ENCODE measurements at regions not wholly inside any gene's neighbourhood (a gene's known extent, or its start where the extent isn't known, plus 50 kb on each side); places are given as distances from the start of the nearest gene placed in this dataset.
"Not testable (repeated sequence)": the region's sequence is repeated elsewhere in the genome, so short reads cannot be mapped to it uniquely, and the experiment has no call there.

DNA sequence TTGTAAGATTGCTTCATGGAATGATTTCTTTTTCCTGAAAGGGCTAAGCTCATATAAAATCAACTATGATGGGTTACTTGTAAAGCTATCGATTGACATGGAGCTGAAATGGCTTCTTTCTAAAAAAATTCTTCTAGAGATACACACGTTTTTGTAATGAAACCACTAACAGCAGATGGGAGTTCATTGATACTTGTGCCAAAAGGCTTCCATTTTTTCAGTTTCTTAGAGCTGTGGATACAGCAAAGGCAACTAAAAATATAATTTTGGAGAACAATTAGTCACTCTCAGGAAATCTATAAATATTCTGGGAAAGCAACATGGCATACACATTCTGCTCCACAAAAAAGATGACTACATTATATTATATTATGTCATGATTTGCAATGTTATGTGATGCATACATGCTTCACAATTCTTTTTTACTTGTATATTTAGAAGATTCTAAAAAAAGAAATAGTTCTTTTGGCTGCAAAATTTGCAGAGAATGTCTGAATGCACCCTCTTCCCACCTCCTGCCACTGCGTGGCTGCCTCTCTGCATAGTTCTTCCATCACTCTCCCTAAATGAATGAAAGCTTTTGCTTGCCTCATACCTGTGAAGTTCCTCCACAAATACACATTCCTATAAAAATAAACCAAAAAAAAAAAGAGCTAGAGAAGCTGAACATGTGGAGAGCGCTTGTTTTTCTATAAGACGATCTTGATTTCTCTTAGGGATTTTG is 802.5 kb downstream of the EFNB2 start:
- peaks cover 3% of the 10 kb centered on the region for H3K9me3 Mint-ChIP-seq
- no peak overlapping the region for H3K27ac Mint-ChIP-seq
- H3K4me1 Mint-ChIP-seq (ENCODE audit: low read depth in 2 of 2) = no peaks in the 10 kb centered on the region
- ATAC-seq (no peak), DNase-seq (ENCODE audit: low spot score) (no peak)
- no peaks in the 10 kb centered on the region for H3K27me3 Mint-ChIP-seq
- H3K36me3 Mint-ChIP-seq = no peaks in the 10 kb centered on the region
- no peak overlapping the region for H3K4me3 Mint-ChIP-seq

- H3K27me3 Mint-ChIP-seq = no peaks in the 10 kb centered on the region
- DNase-seq (ENCODE audit: low spot score) (no peak), ATAC-seq (no peak)
- H3K9me3 Mint-ChIP-seq = peaks cover 3% of the 10 kb centered on the region
- H3K4me1 Mint-ChIP-seq (ENCODE audit: low read depth in 2 of 2) = no peaks in the 10 kb centered on the region
- H3K36me3 Mint-ChIP-seq = no peaks in the 10 kb centered on the region
- no peak overlapping the region for H3K4me3 Mint-ChIP-seq
- no peak overlapping the region for H3K27ac Mint-ChIP-seq
Measured at GRCh38 chr13:105725887-105726286, 809.6 kb downstream of the EFNB2 start.

DNA sequence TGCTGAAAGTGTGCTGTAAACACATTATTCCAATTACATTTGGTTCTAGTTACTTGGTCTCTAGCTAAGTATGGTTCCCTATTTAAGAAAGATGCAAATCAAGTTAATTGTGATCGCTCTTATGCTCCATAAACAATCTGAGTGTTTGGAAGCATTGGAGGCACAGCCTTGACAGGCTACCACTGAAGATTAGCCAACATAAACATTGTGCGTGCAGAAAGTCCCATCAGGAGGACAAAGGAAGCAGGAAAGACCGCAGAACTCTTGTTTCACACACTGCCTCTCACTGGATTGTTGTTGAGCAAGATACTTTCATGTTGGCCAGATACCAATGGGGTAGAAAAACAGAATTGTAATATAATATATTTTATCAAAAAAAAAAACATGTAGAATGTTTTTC is 814.4 kb downstream of the EFNB2 start:
- no peaks in the 10 kb centered on the region for H3K27me3 Mint-ChIP-seq
- H3K4me1 Mint-ChIP-seq (ENCODE audit: low read depth in 2 of 2) = no peaks in the 10 kb centered on the region
- no peak overlapping the region for H3K27ac Mint-ChIP-seq
- no peak overlapping the region for H3K4me3 Mint-ChIP-seq
- ATAC-seq = no peak
- peaks cover 7% of the 10 kb centered on the region for H3K9me3 Mint-ChIP-seq
- no peak for DNase-seq (ENCODE audit: low spot score)
- no peaks in the 10 kb centered on the region for H3K36me3 Mint-ChIP-seq

DNA sequence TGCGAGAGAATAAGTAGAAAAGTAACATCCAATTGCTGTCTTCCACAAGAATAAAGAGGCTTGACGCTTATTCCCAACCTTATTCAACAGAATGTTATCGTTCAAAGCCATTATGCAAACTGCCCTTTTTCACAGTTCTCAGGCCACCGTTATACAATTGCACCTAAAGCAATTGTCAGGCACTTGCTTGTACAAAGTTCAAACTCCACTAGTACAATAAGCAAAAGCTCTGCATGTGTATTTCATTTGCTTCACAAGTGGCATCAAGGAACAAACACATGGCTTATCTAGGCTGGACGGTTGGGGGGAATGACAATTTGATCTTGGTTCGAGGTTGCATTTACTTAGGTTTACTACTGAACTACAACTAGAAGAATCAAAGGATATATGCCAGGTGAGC is 815.6 kb downstream of the EFNB2 start:
- no peak overlapping the region for H3K4me3 Mint-ChIP-seq
- DNase-seq (ENCODE audit: low spot score) (no peak), ATAC-seq (no peak)
- H3K9me3 Mint-ChIP-seq = peaks cover 9% of the 10 kb centered on the region
- no peak overlapping the region for H3K27ac Mint-ChIP-seq
- H3K4me1 Mint-ChIP-seq (ENCODE audit: low read depth in 2 of 2) = no peaks in the 10 kb centered on the region
- no peaks in the 10 kb centered on the region for H3K36me3 Mint-ChIP-seq
- H3K27me3 Mint-ChIP-seq = no peaks in the 10 kb centered on the region

DNA sequence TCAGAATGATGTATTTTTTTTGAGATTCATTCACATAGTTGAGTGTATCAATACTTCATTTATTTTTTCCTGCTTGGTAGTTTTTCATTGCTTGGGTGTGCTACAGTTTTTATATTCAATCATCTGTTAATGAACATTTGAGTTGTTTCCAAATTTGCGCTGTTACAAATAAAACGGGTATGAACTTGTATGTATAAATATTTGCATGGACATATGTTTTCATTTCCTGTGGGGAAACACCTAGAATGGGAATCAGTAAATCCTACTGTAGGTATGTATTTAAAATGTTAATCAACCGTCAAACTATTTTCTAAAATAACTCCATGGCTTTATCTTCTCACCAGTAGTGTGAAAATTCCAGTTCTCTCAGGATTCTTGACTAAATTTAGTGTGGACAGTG is 826.3 kb downstream of the EFNB2 start:
- DNase-seq (ENCODE audit: low spot score) (no peak), ATAC-seq (no peak)
- no peak overlapping the region for H3K4me3 Mint-ChIP-seq
- H3K27me3 Mint-ChIP-seq = no peaks in the 10 kb centered on the region
- H3K36me3 Mint-ChIP-seq = peaks cover 5% of the 10 kb centered on the region
- no peak overlapping the region for H3K27ac Mint-ChIP-seq
- peaks cover 7% of the 10 kb centered on the region for H3K9me3 Mint-ChIP-seq
- H3K4me1 Mint-ChIP-seq (ENCODE audit: low read depth in 2 of 2) = no peaks in the 10 kb centered on the region

GRCh38 chr13:105703843-105704242 is 831.6 kb downstream of the EFNB2 start:
- Mint-ChIP-seq H3K36me3 (peaks cover 5% of the 10 kb centered on the region), H3K4me1 (ENCODE audit: low read depth in 2 of 2) (no peaks in the 10 kb centered on the region), H3K27me3 (no peaks in the 10 kb centered on the region), H3K27ac (no peak overlapping the region), H3K9me3 (peaks cover 20% of the 10 kb centered on the region), H3K4me3 (no peak overlapping the region)
- ATAC-seq (no peak), DNase-seq (ENCODE audit: low spot score) (no peak)

DNA sequence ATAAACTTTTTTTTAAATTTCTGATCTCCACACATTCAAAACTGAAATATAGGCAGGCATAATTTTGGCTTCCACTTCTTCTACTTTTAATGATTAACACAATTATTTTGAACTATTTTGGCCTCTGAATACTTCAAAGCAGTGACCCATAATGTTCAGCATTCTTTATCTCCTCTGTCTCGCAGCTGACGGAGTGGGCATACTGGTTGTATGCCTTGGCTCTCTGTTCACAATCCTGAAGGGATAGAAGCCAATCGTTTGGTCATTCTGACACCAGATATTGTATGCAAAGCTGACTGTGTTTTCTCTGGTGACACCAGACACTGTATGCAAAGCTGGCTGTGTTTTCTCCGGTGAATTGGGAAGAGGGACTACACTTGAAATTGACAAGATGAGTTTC is 833.0 kb downstream of the EFNB2 start:
- Mint-ChIP-seq H3K36me3 (no peaks in the 10 kb centered on the region), H3K4me1 (ENCODE audit: low read depth in 2 of 2) (no peaks in the 10 kb centered on the region), H3K9me3 (peaks cover 20% of the 10 kb centered on the region), H3K27me3 (no peaks in the 10 kb centered on the region), H3K4me3 (no peak overlapping the region), H3K27ac (no peak overlapping the region)
- no peak for DNase-seq (ENCODE audit: low spot score)
- no peak for ATAC-seq

DNA sequence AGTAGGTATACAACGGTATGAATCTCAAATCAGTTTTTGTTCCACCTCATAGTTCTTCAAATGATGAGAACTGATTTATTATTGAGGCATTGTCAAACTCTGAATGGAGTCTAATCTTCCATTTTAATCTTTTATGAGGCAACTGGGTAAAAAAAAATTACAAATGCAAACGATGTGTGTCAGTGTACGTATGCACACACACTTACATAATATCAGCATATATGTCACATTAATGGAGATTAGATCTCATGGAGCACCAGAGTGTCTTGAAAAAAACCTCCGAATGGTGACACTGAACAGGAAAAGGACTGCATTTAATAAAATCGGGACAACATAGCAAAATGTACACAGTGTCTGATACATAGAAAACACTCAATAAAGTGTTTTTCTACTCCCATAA is 842.7 kb downstream of the EFNB2 start:
- Mint-ChIP-seq H3K27me3 (no peaks in the 10 kb centered on the region), H3K4me1 (ENCODE audit: low read depth in 2 of 2) (no peaks in the 10 kb centered on the region)
- ATAC-seq = no peak

DNA sequence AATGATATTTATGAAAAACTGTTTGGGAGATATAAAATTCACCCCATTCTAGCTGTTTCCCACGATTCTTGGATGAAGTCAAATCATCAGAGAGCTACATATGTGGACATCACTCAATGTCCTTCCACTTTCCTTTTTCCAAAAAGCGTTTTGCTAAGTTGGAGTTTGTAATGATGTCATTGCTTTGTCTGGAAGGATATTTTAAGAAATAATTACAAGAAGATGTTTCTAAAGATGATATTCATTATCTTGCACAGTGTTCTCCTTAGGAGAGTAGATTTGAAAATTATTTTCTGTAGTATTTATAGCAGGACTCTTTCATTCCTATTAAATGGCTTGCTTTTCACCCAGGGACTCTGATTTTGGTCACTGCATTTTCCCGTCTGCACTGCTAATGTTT is 851.2 kb downstream of the EFNB2 start:
- no peaks in the 10 kb centered on the region for H3K36me3 Mint-ChIP-seq
- H3K9me3 Mint-ChIP-seq = peaks cover 14% of the 10 kb centered on the region
- ATAC-seq (no peak), DNase-seq (ENCODE audit: low spot score) (no peak)
- H3K27me3 Mint-ChIP-seq = no peaks in the 10 kb centered on the region
- no peak overlapping the region for H3K4me3 Mint-ChIP-seq
- no peaks in the 10 kb centered on the region for H3K4me1 Mint-ChIP-seq (ENCODE audit: low read depth in 2 of 2)
- H3K27ac Mint-ChIP-seq = no peak overlapping the region

More for the DNA sequence above, 842.7 kb downstream of the EFNB2 start:
- no peak for DNase-seq (ENCODE audit: low spot score)
- no peak overlapping the region for H3K4me3 Mint-ChIP-seq
- H3K36me3 Mint-ChIP-seq = no peaks in the 10 kb centered on the region
- H3K9me3 Mint-ChIP-seq = peaks cover 22% of the 10 kb centered on the region
- no peak overlapping the region for H3K27ac Mint-ChIP-seq

DNA sequence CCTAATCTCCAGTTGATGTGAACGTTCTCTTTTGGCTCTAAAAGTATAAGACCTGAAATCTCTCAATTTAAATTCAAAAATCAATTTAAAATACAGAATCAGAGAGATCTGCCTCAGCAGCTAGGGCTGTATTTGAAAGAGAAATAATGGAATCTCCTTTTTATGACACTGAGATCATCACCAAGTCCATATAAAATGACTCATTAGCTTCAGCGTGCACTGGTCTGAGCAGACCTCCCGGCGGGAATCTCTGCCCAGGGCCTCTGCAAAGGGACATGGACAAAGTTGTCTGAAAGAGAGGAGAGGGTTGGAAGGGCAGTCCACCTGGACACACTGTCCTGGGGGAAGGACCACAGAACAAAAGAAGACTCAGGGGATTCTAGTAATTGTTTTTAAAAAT is 855.6 kb downstream of the EFNB2 start:
- Mint-ChIP-seq H3K4me3 (no peak overlapping the region), H3K27me3 (no peaks in the 10 kb centered on the region), H3K4me1 (ENCODE audit: low read depth in 2 of 2) (no peaks in the 10 kb centered on the region), H3K36me3 (peaks cover 4% of the 10 kb centered on the region), H3K27ac (no peak overlapping the region), H3K9me3 (peaks cover 18% of the 10 kb centered on the region)
- no peak for DNase-seq (ENCODE audit: low spot score)
- no peak for ATAC-seq

DNA sequence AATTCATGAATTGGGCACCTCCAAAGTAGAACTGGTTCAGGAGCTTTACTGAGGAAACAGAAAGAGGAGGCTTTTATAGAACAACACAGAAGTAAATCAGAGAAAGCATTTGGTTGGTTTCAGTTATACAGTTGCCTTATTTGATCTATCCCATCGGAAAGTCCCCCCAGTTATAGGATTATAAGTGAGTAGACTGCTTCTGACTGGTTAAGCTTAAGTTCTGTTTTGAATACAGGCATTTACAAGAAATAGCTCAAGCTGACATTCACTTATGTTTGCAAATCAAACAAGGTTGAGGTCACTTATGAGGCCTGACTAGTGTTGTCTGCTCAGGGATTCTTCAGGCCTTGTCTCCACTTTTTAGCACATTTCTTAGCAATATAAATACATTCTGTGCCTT is 857.4 kb downstream of the EFNB2 start:
- ATAC-seq = no peak
- no peak for DNase-seq (ENCODE audit: low spot score)
- Mint-ChIP-seq H3K27me3 (no peaks in the 10 kb centered on the region), H3K36me3 (peaks cover 4% of the 10 kb centered on the region), H3K27ac (no peak overlapping the region), H3K9me3 (peaks cover 18% of the 10 kb centered on the region), H3K4me1 (ENCODE audit: low read depth in 2 of 2) (no peaks in the 10 kb centered on the region), H3K4me3 (no peak overlapping the region)

- Mint-ChIP-seq H3K27me3 (no peaks in the 10 kb centered on the region), H3K4me3 (no peak overlapping the region), H3K4me1 (ENCODE audit: low read depth in 2 of 2) (no peaks in the 10 kb centered on the region), H3K9me3 (peaks cover 15% of the 10 kb centered on the region), H3K27ac (no peak overlapping the region), H3K36me3 (peaks cover 4% of the 10 kb centered on the region)
- no peak for DNase-seq (ENCODE audit: low spot score)
- no peak for ATAC-seq
Measured at GRCh38 chr13:105672881-105673280, 862.6 kb downstream of the EFNB2 start.

- not testable (repeated sequence) for ATAC-seq; H3K27me3 Mint-ChIP-seq; H3K4me3 Mint-ChIP-seq; H3K9me3 Mint-ChIP-seq; H3K36me3 Mint-ChIP-seq; DNase-seq (ENCODE audit: low spot score); H3K27ac Mint-ChIP-seq; H3K4me1 Mint-ChIP-seq (ENCODE audit: low read depth in 2 of 2)
Measured at GRCh38 chr13:105671131-105671530, 864.3 kb downstream of the EFNB2 start.

- Mint-ChIP-seq H3K27ac (no peak overlapping the region), H3K4me1 (ENCODE audit: low read depth in 2 of 2) (no peaks in the 10 kb centered on the region), H3K27me3 (no peaks in the 10 kb centered on the region), H3K36me3 (no peaks in the 10 kb centered on the region), H3K9me3 (peaks cover 6% of the 10 kb centered on the region), H3K4me3 (no peak overlapping the region)
- ATAC-seq (no peak), DNase-seq (ENCODE audit: low spot score) (no peak)
Measured at GRCh38 chr13:105670179-105670990, 865.1 kb downstream of the EFNB2 start.
